ENCODE measurements at regions not wholly inside any gene's neighbourhood (a gene's known extent, or its start where the extent isn't known, plus 50 kb on each side); places are given as distances from the start of the nearest gene placed in this dataset.
"Not testable (repeated sequence)": the region's sequence is repeated elsewhere in the genome, so short reads cannot be mapped to it uniquely, and the experiment has no call there.

- DNase-seq (ENCODE audit: low read depth in 2 of 2) = no peak
Measured at GRCh38 chr3:94406595-94406994, 343.7 kb downstream of the NSUN3 start.

GRCh38 chr3:94412936-94413335, 350.1 kb downstream of the NSUN3 start:
- not testable (repeated sequence) for DNase-seq (ENCODE audit: low read depth in 2 of 2)

- peak; percentile 58 to 60 for DNase-seq (ENCODE audit: low read depth in 2 of 2)
Measured at GRCh38 chr3:94413336-94414108, 350.7 kb downstream of the NSUN3 start.

- DNase-seq (ENCODE audit: low read depth in 2 of 2) = no peak
Measured at GRCh38 chr3:94414418-94414817, 351.6 kb downstream of the NSUN3 start.

- peak; percentile 38 to 41 for DNase-seq (ENCODE audit: low read depth in 2 of 2)
Measured at GRCh38 chr3:94416768-94417167, 353.9 kb downstream of the NSUN3 start.

- DNase-seq (ENCODE audit: low read depth in 2 of 2) = no peak
Measured at GRCh38 chr3:94417963-94418455, 355.1 kb downstream of the NSUN3 start.

GRCh38 chr3:94420931-94421330, 358.1 kb downstream of the NSUN3 start:
- peak in 1 of 2 experiments; percentile 26 for DNase-seq (ENCODE audit: low read depth in 2 of 2)

- DNase-seq (ENCODE audit: low read depth in 2 of 2) = peak; percentile 74 to 77
Measured at GRCh38 chr3:94423578-94423977, 360.7 kb downstream of the NSUN3 start.

- no peak for DNase-seq (ENCODE audit: low read depth in 2 of 2)
Measured at GRCh38 chr3:94429517-94429916, 366.7 kb downstream of the NSUN3 start.

GRCh38 chr3:94431876-94432570, 369.2 kb downstream of the NSUN3 start:
- DNase-seq (ENCODE audit: low read depth in 2 of 2) = no peak

- no peak for DNase-seq (ENCODE audit: low read depth in 2 of 2)
Measured at GRCh38 chr3:94433811-94434210, 370.9 kb downstream of the NSUN3 start.

GRCh38 chr3:94440767-94441493, 378.1 kb downstream of the NSUN3 start:
- peak; percentile 70 to 73 for DNase-seq (ENCODE audit: low read depth in 2 of 2)

GRCh38 chr3:94441494-94441847, 378.6 kb downstream of the NSUN3 start:
- no peak for DNase-seq (ENCODE audit: low read depth in 2 of 2)

- DNase-seq (ENCODE audit: low read depth in 2 of 2) = no peak
Measured at GRCh38 chr3:94453864-94454263, 391.0 kb downstream of the NSUN3 start.

GRCh38 chr3:94459167-94459566, 396.3 kb downstream of the NSUN3 start:
- DNase-seq (ENCODE audit: low read depth in 2 of 2) = no peak

GRCh38 chr3:94460931-94461330, 398.1 kb downstream of the NSUN3 start:
- DNase-seq (ENCODE audit: low read depth in 2 of 2) = no peak

GRCh38 chr3:94462931-94463330, 400.1 kb downstream of the NSUN3 start:
- no peak for DNase-seq (ENCODE audit: low read depth in 2 of 2)

GRCh38 chr3:94472511-94472910, 409.6 kb downstream of the NSUN3 start:
- no peak for DNase-seq (ENCODE audit: low read depth in 2 of 2)

GRCh38 chr3:94481226-94481898, 418.5 kb downstream of the NSUN3 start:
- no peak for DNase-seq (ENCODE audit: low read depth in 2 of 2)

- no peak for DNase-seq (ENCODE audit: low read depth in 2 of 2)
Measured at GRCh38 chr3:94482686-94483085, 419.8 kb downstream of the NSUN3 start.

GRCh38 chr3:94483403-94483802, 420.5 kb downstream of the NSUN3 start:
- DNase-seq (ENCODE audit: low read depth in 2 of 2) = no peak

- no peak for DNase-seq (ENCODE audit: low read depth in 2 of 2)
Measured at GRCh38 chr3:94494992-94495391, 432.1 kb downstream of the NSUN3 start.

Data from fibroblast of skin of left quadriceps (primary cell).